Daoy (cell line): ENCODE measurements at regions not wholly inside any gene's neighbourhood (a gene's known extent, or its start where the extent isn't known, plus 50 kb on each side); places are given as distances from the start of the nearest gene placed in this dataset.
A peak's percentile ranks its signal among the peaks of the same experiment; 100 is the strongest.

Experiments
- DNase-seq: peaks from one replicate; pipeline ENCODE4 v3.0.0-alpha.2; 2015; ENCODE audit warnings: low read depth

DNA sequence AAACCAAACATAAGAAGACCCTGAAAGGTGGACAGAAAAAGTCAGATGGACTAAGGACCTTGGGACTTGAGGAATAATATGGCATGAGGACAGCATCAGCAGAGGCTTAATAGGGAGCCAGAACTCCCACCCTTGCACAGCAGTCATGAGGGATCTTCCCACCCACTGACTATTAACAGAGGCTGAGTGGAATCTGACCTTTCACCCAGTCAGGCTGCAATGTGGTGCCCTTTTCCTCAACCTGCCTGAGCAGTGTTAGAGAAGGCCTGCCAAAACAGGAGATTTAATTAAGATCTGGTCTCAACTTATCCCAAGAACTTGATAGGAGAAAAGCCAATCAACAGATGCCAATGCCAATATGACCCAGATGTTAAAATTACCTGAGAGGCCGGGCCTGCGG is 481.9 kb downstream of the KDM4C start:
- DNase-seq, result no peak

DNA sequence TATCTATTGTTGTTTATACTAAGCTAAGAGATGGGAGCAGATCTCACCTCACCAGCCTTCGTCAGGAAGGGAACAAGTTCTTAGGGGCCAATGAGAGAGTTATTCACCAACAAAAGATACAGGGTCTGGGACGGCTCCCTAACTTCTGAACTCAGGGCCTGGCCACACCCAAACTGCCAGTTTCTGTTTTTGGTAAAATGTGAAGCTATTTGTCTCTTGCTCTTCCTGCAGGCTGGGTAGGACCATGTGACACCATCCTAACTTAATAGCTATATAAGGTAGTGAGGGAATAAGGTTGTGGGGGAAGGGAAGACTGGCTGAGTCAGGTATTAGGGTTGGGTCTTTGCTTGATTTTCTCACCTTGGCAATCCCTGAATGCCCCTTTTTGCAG is 480.5 kb downstream of the KDM4C start:
- no peak for DNase-seq

DNA sequence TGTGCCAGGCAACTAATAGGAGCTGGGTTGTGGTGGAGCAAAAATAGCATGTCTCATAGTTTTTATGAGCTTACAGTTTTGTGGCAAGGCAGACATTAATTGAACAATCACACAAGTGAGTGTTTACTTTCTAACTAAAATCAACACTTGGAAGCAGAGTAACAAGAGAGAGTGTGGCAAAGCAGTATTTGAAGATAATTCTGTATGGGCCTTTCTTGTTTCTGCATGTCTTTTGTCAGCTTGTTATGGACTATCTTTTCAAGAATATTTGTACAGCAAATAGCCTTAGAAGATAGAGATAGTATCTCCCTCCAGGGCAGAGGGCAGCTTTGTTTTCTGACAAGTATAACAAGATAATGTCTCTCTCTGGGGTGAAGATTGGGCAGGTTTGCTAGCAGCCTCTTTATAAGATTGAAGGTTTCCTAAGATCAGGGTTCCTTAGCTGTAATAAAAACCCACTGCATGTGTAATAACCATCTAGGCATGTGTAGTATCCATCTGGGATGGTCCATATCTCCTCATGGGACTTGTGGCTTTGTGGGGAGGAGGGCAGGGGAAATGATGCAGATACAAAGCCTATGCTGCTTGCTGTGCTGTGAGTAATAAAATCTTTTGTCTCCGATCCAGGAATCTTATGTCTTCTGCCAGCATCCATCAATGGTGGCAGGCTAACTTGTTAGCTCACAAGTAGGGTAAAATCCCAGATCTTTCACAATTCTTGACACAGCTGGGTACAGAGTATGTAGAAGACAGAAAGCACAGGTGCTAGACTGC is 479.9 kb downstream of the KDM4C start:
- DNase-seq, result no peak

DNA sequence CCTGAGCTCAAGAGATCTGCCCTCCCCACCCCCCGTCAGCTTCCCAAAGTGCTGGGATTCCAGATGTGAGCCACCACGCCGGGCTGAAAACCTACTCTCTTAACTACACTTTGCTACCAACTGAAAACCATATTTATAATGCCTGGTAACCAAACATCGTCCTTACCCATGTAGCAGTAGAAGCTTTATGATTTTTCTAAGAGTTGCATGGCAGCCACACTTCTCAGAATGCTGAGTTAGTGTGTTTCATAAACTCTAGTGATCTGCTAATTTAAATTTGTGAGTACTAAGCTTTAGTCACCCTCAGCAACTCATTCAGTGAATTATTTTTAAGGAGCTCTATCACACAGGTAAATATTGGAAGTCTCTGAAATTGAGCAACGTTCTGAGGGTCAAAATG is 478.4 kb downstream of the KDM4C start:
- DNase-seq, result no peak

DNA sequence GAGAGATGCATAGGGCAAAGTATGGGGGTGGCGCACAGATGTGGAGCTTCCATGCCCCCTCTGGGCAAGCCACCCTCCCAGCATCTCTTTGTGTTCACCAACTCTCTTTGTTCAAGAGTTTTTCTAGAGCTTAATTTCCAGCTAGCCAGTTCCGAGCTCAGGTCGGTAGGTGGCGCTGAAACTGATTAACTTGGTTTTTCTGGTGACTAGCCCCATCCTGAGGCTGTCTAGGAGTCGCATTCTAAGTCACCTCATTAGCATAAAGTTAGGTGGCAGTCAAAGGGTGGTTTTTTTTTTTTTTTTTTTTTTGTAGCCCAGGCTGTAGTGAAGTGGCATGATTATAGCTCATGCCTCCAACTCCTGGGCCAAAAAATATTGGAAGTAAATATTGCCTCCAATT is 476.4 kb downstream of the KDM4C start:
- peak; percentile 6 for DNase-seq

DNA sequence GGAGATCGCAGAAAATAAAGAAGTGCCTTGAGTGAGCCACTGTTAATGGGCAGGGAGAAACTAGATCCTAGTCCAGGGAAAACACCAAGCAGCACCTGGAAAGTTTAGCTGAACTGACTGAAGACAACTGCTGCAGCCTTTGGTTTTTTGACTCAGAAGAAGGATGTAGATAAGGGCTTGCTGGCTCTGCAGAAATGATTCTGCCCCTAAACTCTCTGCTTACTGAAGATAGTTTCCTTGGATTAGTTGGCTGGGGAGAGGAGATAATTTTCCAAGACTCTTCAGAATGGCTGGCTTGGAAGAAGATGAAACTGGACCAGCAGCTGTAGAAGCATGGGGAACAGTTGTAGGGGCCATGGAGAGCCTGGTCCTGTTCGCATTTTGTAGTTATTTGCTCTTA is 471.8 kb downstream of the KDM4C start:
- no peak for DNase-seq

DNA sequence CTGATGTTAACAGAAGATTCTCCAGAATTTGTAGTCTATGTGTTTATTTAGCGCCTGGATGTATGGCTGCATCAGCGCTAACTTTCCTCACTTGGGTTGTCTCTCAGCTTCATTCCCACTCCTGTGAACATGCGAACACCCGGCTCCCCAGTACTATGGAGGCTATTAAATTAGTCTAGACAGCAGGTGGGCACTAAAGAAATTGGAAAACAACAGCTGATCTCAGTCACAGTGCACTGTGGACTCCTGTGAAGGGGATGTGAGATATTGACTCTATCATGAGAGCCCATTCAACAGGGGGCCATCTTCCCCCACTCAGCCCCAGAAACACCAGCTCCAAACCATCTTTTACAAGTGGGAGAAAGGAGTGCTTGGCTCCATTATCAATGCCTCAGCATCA is 471.0 kb downstream of the KDM4C start:
- no peak for DNase-seq

DNA sequence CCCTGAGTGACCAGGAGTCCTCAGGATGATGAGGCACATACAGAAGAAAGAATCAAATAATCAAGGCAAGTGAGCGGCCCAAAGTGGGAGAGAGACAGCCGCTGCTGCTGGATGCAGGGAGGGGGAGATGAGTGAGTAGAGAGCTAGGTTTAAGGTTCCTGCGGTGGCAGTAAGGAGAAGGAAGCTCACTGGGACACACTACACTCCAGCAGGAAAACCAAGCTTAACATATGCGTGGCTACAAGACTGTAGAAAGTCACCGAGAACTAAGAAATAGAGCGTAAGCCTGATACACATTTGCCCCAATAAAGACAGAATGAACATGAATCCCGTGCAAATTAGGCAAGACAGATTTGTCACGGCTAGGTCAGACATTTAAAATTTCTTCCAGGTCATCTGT is 470.2 kb downstream of the KDM4C start:
- DNase-seq, result no peak

DNA sequence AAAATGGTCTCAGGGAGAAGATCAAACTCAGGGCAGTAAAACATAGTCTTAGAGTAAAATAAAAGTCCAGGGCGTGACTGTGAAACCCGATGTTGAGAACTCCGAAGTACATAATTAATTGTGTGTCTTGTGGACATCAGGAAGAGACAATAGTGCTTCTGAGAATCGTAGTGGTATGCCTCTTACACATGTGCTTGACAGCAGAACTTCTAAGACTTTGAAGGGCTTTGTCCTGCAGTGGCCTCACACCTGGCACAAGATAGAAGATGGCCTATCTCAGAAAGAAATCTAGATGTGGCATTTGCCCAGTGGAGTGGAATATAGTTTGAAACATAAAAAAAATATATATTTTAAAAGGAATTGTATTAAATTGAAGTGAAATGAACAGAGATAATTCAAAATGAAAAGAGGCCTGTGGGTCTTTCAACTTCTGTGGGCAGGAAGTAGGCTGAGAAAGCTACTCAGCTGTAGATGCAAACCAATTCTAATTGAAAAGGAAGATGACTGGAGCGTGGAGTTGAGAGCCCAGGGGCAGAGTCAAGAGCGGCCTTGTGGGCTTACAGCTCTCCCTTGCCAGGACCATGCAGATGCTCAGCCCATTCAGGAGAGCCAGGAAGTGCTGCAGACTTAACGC is 468.4 kb downstream of the KDM4C start:
- DNase-seq, result no peak
